ENCODE measurements at regions not wholly inside any gene's neighbourhood (a gene's known extent, or its start where the extent isn't known, plus 50 kb on each side); places are given as distances from the start of the nearest gene placed in this dataset.
"Not testable (repeated sequence)": the region's sequence is repeated elsewhere in the genome, so short reads cannot be mapped to it uniquely, and the experiment has no call there.

DNA sequence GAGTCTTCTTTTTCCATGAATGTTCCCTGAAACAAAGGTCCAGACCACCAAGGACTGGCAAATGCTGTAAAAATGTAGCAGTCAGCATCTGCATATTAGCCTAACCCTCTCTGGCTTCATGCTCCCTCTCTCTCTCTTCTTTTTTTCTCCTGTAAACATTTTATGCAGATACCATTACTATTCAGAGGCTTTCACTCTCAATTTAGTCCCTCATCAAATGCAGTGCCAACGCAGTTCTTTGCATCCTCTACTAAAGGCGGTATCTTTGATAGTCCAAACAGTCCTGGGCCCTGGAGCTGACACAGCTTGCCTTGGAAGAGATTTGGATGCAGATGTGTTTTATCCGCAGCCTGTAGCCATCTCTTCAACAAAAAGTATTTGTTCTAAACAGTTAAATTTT, 167.1 kb upstream of the MMS22L start:
- no peak for DNase-seq (ENCODE audit: low read depth)

- no peak for DNase-seq (ENCODE audit: low read depth)
Measured at GRCh38 chr6:97456070-97456469, 173.1 kb upstream of the MMS22L start.

DNA sequence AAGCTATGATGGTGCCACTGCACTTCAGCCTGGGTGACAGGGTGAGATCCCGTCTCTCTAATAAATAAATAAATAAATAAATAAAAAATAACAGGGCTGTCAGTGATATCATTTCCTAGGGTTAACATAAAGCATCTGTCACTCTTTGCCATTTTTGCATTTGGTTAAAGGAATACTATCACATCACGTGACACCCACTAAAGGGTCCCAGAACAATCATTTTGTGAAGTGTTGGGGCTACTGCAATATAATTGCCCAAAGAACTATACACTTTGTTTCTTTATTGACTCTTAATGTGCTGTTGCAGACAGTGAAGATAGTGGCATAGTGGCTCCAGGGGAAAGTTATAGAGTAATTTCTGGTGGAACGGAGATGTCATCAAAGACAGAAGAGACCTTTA, 176.5 kb upstream of the MMS22L start:
- DNase-seq (ENCODE audit: low read depth) = no peak

- no peak for DNase-seq (ENCODE audit: low read depth)
Measured at GRCh38 chr6:97459986-97460385, 177.0 kb upstream of the MMS22L start.

DNA sequence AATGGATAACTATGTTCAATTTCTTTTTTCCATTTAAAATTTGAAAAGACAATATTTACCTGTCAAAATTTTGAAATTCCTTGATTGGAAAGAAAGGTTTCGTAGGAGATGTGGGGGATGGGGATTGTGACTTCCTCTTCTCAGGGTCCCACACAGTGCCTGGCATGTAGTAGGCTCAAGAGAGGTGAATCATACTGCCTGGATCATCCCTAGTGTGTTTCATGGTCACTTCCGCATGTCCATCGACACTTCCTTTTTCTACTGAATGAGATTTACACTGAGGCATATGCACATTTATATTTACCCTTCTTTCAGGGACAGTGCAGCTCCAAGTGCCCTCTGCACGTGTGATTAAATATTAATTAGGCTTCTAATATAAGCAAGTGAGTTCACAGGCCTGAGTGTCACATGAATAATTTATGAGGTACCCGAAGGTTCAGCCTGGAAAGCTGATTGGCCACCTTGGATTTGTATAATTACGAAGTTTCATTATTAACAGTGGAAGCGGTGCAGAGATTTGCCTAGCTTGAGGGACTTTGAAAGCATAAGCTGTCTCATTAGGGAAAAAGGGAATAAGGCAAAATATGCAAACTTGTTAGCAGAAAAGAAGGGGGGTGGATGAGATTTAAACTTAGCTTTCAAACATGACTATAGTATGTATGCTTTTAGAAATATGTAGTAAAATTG, 177.5 kb upstream of the MMS22L start:
- DNase-seq (ENCODE audit: low read depth) = no peak

- no peak for DNase-seq (ENCODE audit: low read depth)
Measured at GRCh38 chr6:97461218-97461617, 178.2 kb upstream of the MMS22L start.

- DNase-seq (ENCODE audit: low read depth) = peak; percentile 41
Measured at GRCh38 chr6:97462031-97462430, 179.0 kb upstream of the MMS22L start.

- DNase-seq (ENCODE audit: low read depth) = no peak
Measured at GRCh38 chr6:97462938-97463598, 180.1 kb upstream of the MMS22L start.

GRCh38 chr6:97465877-97466561, 183.0 kb upstream of the MMS22L start:
- no peak for DNase-seq (ENCODE audit: low read depth)

DNA sequence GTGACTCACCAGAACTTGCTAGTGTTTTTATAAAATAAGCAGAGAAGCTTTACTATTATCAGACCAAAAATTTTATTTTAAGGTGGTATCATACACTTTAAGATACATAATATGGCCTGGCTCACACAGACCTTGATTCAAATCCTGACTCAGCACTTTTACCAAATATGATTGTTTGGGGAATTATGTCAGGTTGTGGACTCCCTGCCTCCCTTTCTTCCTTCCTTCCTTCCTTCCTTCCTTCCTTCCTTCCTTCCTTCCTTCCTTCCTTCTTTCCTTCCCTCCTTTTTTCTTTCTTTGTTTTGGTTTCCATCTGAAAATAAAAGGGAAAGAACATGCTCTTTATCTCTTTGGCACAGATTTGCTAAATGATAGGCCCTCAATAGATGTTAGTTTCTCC, 186.0 kb upstream of the MMS22L start:
- no peak for DNase-seq (ENCODE audit: low read depth)

GRCh38 chr6:97469451-97469850, 186.4 kb upstream of the MMS22L start:
- no peak for DNase-seq (ENCODE audit: low read depth)

GRCh38 chr6:97470322-97470721, 187.3 kb upstream of the MMS22L start:
- no peak for DNase-seq (ENCODE audit: low read depth)

- DNase-seq (ENCODE audit: low read depth) = no peak
Measured at GRCh38 chr6:97473979-97474378, 191.0 kb upstream of the MMS22L start.

DNA sequence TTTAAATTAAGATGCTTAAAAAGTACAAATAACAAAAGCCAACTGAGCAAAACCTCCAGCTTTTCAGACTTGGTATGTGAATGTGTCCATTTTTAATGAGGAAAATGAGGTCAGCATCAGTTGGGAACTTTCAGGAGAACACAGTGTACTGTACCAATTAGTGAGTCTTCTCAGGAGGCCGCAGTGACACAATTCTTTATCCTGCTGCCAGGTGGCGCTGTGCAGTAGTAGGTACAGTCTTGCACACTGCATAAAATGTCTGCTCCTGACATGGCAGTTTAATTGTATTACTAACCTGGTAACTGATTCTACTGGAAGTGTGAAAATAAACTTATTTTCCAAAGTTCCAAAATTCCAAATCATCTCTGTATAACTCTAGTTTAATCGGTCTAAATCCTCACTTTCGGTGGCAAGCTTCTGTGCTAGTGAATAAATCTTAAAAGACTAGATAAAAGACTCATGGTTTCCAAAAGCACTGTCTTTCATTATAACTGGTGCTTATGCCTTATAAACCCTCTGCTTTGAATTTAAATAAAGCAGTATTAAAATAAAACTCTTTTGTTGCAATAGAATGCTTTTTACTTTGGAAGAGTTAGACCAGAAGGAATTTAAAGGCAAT, 214.8 kb upstream of the MMS22L start:
- DNase-seq (ENCODE audit: low read depth) = peak; percentile 64

DNA sequence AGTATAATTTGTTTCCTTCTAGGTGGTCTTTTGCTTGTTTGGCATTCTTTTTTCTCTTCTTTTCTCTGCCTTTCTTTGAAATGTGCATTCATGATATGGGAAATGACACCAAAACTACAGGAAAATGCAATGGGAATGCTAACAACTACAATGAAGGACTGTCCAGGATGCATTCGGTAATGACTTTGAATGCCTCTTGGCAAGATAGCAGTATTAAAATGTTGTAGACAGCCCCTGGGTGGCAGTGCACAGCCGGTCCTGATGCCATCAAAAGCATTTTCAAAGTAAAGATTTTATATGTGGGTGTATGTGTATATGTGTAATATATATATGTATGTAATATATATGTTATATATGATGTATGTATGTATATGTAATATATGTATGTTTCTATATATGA, 218.8 kb upstream of the MMS22L start:
- peak; percentile 5 for DNase-seq (ENCODE audit: low read depth)

DNA sequence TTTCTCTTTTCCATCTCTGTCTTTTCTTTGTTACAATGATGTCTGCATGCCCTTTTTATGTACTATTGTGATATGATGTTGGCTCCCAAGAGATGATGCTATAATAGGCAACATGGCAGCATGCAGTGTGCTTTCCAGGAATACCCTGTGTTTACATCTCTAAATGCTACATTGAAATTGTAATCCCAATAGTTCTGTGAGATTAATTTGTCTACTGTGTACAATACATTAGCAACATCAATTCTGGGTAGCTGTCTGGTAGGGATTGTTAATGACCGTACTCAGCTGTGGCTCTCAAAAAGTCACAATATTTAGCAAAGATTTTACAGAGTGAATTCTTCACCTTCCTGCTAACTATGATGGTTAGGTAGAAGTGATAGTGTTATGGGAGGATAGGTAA, 225.6 kb upstream of the MMS22L start:
- no peak for DNase-seq (ENCODE audit: low read depth)

GRCh38 chr6:97513260-97513659, 230.2 kb upstream of the MMS22L start:
- DNase-seq (ENCODE audit: low read depth) = not testable (repeated sequence)

DNA sequence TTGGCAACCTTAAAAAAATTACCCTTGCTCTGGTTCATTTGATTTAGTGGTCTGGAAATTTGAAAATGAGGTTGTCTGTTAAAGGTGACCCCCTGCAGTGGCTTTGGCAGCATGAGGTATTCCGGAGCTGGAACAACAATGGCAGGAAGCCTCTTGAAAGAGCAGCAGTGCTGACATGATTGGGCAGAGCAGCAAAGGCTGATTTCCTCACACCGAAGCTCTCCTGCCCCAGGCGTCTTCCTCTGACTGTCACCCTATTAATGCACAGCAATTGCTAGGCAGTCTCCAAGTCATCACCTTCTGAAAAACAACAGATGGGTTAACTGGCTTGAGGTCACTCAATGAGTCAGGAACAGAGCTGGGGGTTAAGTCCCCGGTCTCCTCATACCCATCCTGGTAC, 241.8 kb upstream of the MMS22L start:
- DNase-seq (ENCODE audit: low read depth) = peak; percentile 8

DNA sequence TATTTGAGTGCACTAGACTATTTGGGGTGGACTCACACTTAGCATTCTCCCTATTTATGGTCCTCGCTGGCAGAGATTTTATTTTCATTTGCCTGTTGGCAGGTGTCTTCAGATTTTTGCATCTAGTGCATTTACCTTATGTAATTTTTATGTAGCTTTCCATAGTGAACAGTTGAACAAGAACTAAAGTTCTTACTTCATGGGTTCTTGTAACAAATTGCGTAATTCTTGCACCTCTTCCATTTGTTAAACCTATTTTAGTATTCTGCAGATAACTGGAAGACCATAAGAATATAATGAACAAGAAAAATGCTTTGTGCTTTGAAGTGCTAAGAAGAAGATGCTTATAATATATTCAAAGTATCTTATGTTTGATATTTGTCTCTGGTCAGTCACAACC, 252.8 kb upstream of the MMS22L start:
- no peak for DNase-seq (ENCODE audit: low read depth)

- no peak for DNase-seq (ENCODE audit: low read depth)
Measured at GRCh38 chr6:97548354-97548753, 265.3 kb upstream of the MMS22L start.

DNA sequence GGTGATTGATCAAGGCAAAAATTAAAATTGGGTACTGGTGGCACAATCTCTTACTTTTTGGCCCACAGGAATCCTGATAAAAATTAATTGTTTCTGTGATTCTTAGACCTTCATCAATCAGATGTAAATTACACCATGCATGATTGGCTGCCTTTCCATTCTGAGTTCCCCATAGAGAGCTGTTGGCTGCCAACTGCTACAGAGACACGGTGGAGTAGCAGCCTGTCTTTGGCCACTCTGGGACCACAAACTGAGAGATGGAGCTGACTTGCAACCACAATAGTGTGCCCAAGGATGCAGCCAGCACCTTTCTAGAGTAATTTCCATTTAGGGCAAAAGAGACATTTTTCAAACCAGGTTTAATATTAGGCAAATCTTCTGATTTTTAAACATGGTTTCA, 274.3 kb upstream of the MMS22L start:
- no peak for DNase-seq (ENCODE audit: low read depth)

GRCh38 chr6:97563529-97563928, 280.5 kb upstream of the MMS22L start:
- DNase-seq (ENCODE audit: low read depth) = no peak

- no peak for DNase-seq (ENCODE audit: low read depth)
Measured at GRCh38 chr6:97572943-97573342, 289.9 kb upstream of the MMS22L start.

Data from LHCN-M2 (cell line).